PC-3 (cell line): ENCODE measurements at regions not wholly inside any gene's neighbourhood (a gene's known extent, or its start where the extent isn't known, plus 50 kb on each side); places are given as distances from the start of the nearest gene placed in this dataset.

Source experiments
- EZH2phosphoT487 ChIP-seq: fragments of 300-600 bp; sonication (generic); IDR thresholded peaks from 2 replicates; pipeline ENCODE4 v1.6.1; 2018; ENCODE audit warnings: mild to moderate bottlenecking, antibody characterized with exemption, low read length, borderline replicate concordance
- TF ChIP-seq, protein P1 (sequence below): fragments of 300-600 bp; sonication (generic); conservative IDR thresholded peaks from 2 replicates; pipeline ENCODE4 v1.5.1; 2017; ENCODE audit warnings: antibody characterized with exemption, low read depth, mild to moderate bottlenecking, low read length

DNA sequence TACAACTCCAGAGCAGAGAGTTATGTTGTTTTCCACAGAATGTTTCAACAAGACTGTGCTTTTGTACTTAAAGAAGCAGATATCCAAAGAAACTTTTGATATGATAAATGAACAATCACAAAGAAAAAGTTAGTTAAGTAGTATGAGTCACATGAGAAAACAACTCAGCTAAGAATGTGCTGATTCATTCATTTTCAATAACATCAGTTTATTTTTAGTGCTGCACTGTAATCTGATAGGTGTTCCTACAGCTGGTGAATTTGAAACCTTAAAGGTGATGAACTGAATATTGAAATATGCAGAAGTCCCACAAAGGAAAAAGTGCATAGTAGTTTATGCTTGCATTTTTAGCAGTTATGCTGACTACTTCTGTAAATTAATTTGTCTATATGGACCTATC, 180.3 kb upstream of the TENM3 start:
- TF ChIP-seq, protein P1, sequence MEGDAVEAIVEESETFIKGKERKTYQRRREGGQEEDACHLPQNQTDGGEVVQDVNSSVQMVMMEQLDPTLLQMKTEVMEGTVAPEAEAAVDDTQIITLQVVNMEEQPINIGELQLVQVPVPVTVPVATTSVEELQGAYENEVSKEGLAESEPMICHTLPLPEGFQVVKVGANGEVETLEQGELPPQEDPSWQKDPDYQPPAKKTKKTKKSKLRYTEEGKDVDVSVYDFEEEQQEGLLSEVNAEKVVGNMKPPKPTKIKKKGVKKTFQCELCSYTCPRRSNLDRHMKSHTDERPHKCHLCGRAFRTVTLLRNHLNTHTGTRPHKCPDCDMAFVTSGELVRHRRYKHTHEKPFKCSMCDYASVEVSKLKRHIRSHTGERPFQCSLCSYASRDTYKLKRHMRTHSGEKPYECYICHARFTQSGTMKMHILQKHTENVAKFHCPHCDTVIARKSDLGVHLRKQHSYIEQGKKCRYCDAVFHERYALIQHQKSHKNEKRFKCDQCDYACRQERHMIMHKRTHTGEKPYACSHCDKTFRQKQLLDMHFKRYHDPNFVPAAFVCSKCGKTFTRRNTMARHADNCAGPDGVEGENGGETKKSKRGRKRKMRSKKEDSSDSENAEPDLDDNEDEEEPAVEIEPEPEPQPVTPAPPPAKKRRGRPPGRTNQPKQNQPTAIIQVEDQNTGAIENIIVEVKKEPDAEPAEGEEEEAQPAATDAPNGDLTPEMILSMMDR, result no peak
- no peak for TF ChIP-seq EZH2phosphoT487
